ENCODE measurements at regions not wholly inside any gene's neighbourhood (a gene's known extent, or its start where the extent isn't known, plus 50 kb on each side); places are given as distances from the start of the nearest gene placed in this dataset.

DNA sequence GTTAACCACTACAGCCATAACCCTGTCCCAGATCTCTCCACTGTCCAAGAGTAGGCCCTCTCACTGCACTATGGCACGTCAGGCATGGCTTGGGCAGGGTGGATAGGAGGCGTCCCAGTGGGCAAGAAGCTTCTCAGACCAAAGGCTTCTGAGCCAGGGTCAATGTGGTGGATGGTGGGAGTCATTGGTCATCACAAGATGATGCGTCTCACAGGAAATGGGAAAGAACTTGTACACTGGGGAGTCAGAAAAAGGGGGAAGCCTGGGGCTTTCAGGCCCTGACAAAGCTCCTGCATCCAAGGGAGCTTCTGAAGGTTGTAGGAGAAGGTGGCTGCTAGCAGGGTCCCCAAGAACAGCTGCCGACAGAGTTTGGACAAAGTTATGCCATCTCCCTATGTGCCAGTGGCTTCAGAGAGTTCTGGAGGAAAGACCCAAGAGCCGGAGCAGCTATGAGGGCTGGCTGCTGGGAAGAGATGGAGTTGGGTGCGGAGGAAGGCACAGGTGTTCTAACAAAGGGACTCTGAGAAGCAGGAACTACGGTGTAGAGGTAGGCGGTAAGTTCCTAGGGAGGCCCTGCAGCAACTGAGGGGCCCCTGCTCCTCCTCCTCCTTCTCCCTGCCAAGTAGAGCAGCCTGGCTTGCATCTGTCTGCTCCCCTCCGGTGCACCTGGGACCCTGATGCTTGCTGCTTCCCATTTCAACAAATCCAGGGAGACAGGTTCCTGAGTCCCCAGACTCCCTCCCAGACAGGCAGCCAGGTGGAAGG is 81.1 kb downstream of the ARL6IP4 start:
- H3K4me3 Mint-ChIP-seq (ENCODE audit: unreplicated experiment), result no peak overlapping the region
- Histone ChIP-seq H3K4me3 (ENCODE audit: low read depth, low read length) (no peak overlapping the region), H3K27me3 (replicated peaks; ENCODE audit: control insufficient read depth, insufficient read depth, low read length) (no peaks in the 10 kb centered on the region), H3K4me1 (peaks cover 6% of the 10 kb centered on the region), H3K9me3 (no peaks in the 10 kb centered on the region), H3K36me3 (ENCODE audit: control insufficient read depth, insufficient read depth, low read length) (no peaks in the 10 kb centered on the region)
- no peaks in the 10 kb centered on the region for H3K27me3 Mint-ChIP-seq (ENCODE audit: insufficient read depth, unreplicated experiment)
- TF ChIP-seq, protein P1, sequence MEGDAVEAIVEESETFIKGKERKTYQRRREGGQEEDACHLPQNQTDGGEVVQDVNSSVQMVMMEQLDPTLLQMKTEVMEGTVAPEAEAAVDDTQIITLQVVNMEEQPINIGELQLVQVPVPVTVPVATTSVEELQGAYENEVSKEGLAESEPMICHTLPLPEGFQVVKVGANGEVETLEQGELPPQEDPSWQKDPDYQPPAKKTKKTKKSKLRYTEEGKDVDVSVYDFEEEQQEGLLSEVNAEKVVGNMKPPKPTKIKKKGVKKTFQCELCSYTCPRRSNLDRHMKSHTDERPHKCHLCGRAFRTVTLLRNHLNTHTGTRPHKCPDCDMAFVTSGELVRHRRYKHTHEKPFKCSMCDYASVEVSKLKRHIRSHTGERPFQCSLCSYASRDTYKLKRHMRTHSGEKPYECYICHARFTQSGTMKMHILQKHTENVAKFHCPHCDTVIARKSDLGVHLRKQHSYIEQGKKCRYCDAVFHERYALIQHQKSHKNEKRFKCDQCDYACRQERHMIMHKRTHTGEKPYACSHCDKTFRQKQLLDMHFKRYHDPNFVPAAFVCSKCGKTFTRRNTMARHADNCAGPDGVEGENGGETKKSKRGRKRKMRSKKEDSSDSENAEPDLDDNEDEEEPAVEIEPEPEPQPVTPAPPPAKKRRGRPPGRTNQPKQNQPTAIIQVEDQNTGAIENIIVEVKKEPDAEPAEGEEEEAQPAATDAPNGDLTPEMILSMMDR (IDR thresholded peaks at IDR 0.05; ENCODE audit: insufficient read depth in 1 of 2, low read depth in 1 of 2, low read length in 1 of 2, severe bottlenecking in 1 of 2, unreplicated experiment in 1 of 2), result no peak
- no TSS peak for BruUV-seq (replicated peaks)
- ChIA-PET CTCF (no interaction called here), POLR2A (no interaction called here)
- no peak overlapping the region for H3K27ac Mint-ChIP-seq (ENCODE audit: unreplicated experiment)
- H3K9me3 Mint-ChIP-seq (ENCODE audit: unreplicated experiment), result no peaks in the 10 kb centered on the region
- H3K4me1 Mint-ChIP-seq (ENCODE audit: low read depth, unreplicated experiment), result no peaks in the 10 kb centered on the region
- intact Hi-C loops (cut with micrococcal nuclease; ENCODE audit: unreplicated experiment), result no loop called here
- H3K36me3 Mint-ChIP-seq (ENCODE audit: insufficient read depth, unreplicated experiment), result peaks cover 5% of the 10 kb centered on the region
- DNase-seq, result no peak

DNA sequence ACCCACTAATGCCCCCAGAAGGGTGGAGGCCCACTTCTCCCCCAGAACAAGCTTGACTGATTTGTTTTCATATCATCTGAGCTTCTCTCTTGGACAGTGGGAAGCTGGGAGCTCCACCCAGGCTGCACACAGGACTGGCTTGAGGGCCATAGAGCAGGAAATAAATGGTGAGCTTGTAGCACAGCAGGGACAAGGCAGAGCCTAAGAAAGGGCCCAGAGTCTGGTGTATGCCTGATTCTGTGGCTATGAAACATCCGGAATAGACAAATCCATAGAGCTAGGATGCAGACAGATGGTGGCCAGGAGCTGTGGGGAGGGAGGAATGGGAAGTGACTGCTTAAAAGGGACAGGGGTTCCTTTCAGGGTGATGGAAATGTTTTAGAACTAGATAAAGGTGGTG is 79.0 kb downstream of the ARL6IP4 start:
- CTCF ChIA-PET, result no interaction called here
- BruUV-seq (replicated peaks), result no TSS peak
- POLR2A ChIA-PET, result no interaction called here
- Histone ChIP-seq H3K9me3 (no peaks in the 10 kb centered on the region), H3K4me3 (ENCODE audit: low read depth, low read length) (no peak overlapping the region), H3K4me1 (peaks cover 6% of the 10 kb centered on the region), H3K36me3 (ENCODE audit: control insufficient read depth, insufficient read depth, low read length) (no peaks in the 10 kb centered on the region), H3K27me3 (replicated peaks; ENCODE audit: control insufficient read depth, insufficient read depth, low read length) (no peaks in the 10 kb centered on the region)
- no peak overlapping the region for H3K4me3 Mint-ChIP-seq (ENCODE audit: unreplicated experiment)
- H3K9me3 Mint-ChIP-seq (ENCODE audit: unreplicated experiment), result no peaks in the 10 kb centered on the region
- DNase-seq, result no peak
- no peaks in the 10 kb centered on the region for H3K36me3 Mint-ChIP-seq (ENCODE audit: insufficient read depth, unreplicated experiment)
- no peaks in the 10 kb centered on the region for H3K27me3 Mint-ChIP-seq (ENCODE audit: insufficient read depth, unreplicated experiment)
- intact Hi-C loops (cut with micrococcal nuclease; ENCODE audit: unreplicated experiment), result no loop called here
- H3K27ac Mint-ChIP-seq (ENCODE audit: unreplicated experiment), result no peak overlapping the region
- TF ChIP-seq, protein P1 (IDR thresholded peaks at IDR 0.05; ENCODE audit: insufficient read depth in 1 of 2, low read depth in 1 of 2, low read length in 1 of 2, severe bottlenecking in 1 of 2, unreplicated experiment in 1 of 2), result no peak
- H3K4me1 Mint-ChIP-seq (ENCODE audit: low read depth, unreplicated experiment), result no peaks in the 10 kb centered on the region

DNA sequence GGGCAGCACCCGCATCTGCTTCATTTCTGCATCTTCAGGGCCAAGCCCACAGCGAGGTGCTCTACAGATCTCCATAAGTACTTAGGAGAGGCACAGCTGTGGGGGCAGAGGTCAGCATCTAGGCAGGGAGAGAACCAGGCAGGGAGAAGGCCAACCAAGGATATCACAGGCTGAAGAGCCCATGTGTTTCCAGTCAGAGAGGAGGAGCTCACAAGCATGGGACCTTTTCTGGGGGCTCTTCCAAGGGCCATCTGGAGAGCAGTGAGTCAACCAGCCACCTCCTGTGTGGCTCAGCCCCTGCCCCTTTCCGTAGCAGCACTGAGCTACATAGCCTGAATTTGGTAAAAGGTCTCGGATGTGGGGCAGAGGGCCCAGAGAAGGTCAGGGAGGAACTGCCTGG is 78.5 kb downstream of the ARL6IP4 start:
- no TSS peak for BruUV-seq (replicated peaks)
- H3K9me3 Mint-ChIP-seq (ENCODE audit: unreplicated experiment), result no peaks in the 10 kb centered on the region
- no peak for DNase-seq
- Histone ChIP-seq H3K4me3 (ENCODE audit: low read depth, low read length) (no peak overlapping the region), H3K27me3 (replicated peaks; ENCODE audit: control insufficient read depth, insufficient read depth, low read length) (no peaks in the 10 kb centered on the region), H3K9me3 (no peaks in the 10 kb centered on the region), H3K4me1 (peaks cover 6% of the 10 kb centered on the region), H3K36me3 (ENCODE audit: control insufficient read depth, insufficient read depth, low read length) (no peaks in the 10 kb centered on the region)
- intact Hi-C loops (cut with micrococcal nuclease; ENCODE audit: unreplicated experiment), result no loop called here
- ChIA-PET CTCF (no interaction called here), POLR2A (no interaction called here)
- H3K27ac Mint-ChIP-seq (ENCODE audit: unreplicated experiment), result no peak overlapping the region
- TF ChIP-seq, protein P1 (IDR thresholded peaks at IDR 0.05; ENCODE audit: insufficient read depth in 1 of 2, low read depth in 1 of 2, low read length in 1 of 2, severe bottlenecking in 1 of 2, unreplicated experiment in 1 of 2), result no peak
- H3K4me1 Mint-ChIP-seq (ENCODE audit: low read depth, unreplicated experiment), result no peaks in the 10 kb centered on the region
- no peaks in the 10 kb centered on the region for H3K36me3 Mint-ChIP-seq (ENCODE audit: insufficient read depth, unreplicated experiment)
- no peaks in the 10 kb centered on the region for H3K27me3 Mint-ChIP-seq (ENCODE audit: insufficient read depth, unreplicated experiment)
- no peak overlapping the region for H3K4me3 Mint-ChIP-seq (ENCODE audit: unreplicated experiment)

All from Caco-2 (cell line).